Sigmoid colon (tissue), 4 donors: ENCODE measurements at regions not wholly inside any gene's neighbourhood (a gene's known extent, or its start where the extent isn't known, plus 50 kb on each side); places are given as distances from the start of the nearest gene placed in this dataset.

ENCODE experiments used
- CTCF ChIP-seq, 4 experiments: fragments of 450-650 bp in 3 of 4; fragments of 200-600 bp in 1 of 4; IDR thresholded peaks; one replicate each; pipeline ENCODE4 v1.5.1; 2016 to 2019; ENCODE audit warnings: antibody characterized with exemption in 4 of 4, mild to moderate bottlenecking in 3 of 4, moderate library complexity in 2 of 4
- POLR2A ChIP-seq, 2 donors: fragments of 450-650 bp; IDR thresholded peaks; one replicate each; pipeline ENCODE4 v1.6.1; 2016; ENCODE audit warnings: antibody characterized with exemption in 2 of 2, mild to moderate bottlenecking in 2 of 2, moderate library complexity in 2 of 2
- POLR2AphosphoS5 ChIP-seq, 4 donors: sonication (generic); formaldehyde crosslinking; IDR thresholded peaks; one replicate each; pipeline ENCODE4 v1.6.1; 2017; ENCODE audit warnings: antibody characterized with exemption in 4 of 4

GRCh38 chr7:121676168-121676567, 196.8 kb upstream of the PTPRZ1 start:
- TF ChIP-seq POLR2A (IDR thresholded peaks at IDR 0.05), result no peak
- TF ChIP-seq CTCF (IDR thresholded peaks at IDR 0.05), result no peak
- TF ChIP-seq POLR2AphosphoS5 (IDR thresholded peaks at IDR 0.05), result no peak
